HCT116 (cell line): ENCODE measurements at regions not wholly inside any gene's neighbourhood (a gene's known extent, or its start where the extent isn't known, plus 50 kb on each side); places are given as distances from the start of the nearest gene placed in this dataset.

Experiments
- ATAC-seq: fragments of 200-7000 bp; cut with Tn5 transposase; 2 replicates; pipeline ENCODE4 v1.9.1; 2020; ENCODE audit warnings: mild to moderate bottlenecking, moderate library complexity
- BruUV-seq: library from RNA; stranded (reverse); fragments of 400-500 nt; replicated peaks from 2 replicates; lab custom pipeline; 2021; lab: Mats Ljungman, UMichigan
- CTCF ChIA-PET: fragments of 300-600 bp; sonication (Branson Sonifier 250); formaldehyde crosslinking; loops from one replicate; lab custom pipeline; 2021; ENCODE audit warnings: antibody characterized with exemption; lab: Charles Lee
- POLR2A ChIA-PET: fragments of 300-600, 350-600 bp; sonication (Branson Sonifier 250); formaldehyde crosslinking; loops from one replicate; lab custom pipeline; 2021; ENCODE audit warnings: antibody characterized with exemption; lab: Charles Lee
- RAD21 ChIA-PET, 2 experiments: fragments of 300-600 bp; sonication (Branson Sonifier 250); formaldehyde crosslinking; loops; one replicate each; lab custom pipeline; 2023; ENCODE audit warnings: low total read pairs in 2 of 2; ENCODE audit not compliant: uncharacterized antibody in 2 of 2, unreplicated experiment in 2 of 2, low non-redundant PET in 1 of 2; lab: Charles Lee
- DNase-seq: peaks from one replicate; pipeline ENCODE4 v3.0.0-alpha.2; 2010; ENCODE audit warnings: low read depth, low spot score
- H2AFZ ChIP-seq: fragments of 200-600 bp; shearing (Covaris generic), sonication (generic); 2 replicates; pipeline ENCODE4 v1.6.1; 2017; ENCODE audit warnings: low read depth, mixed run types, mixed read lengths, antibody characterized with exemption, low read length; ENCODE audit not compliant: poor library complexity, severe bottlenecking
- H3K27ac ChIP-seq: 2 replicates; pipeline ENCODE4 v1.5.1; 2012; ENCODE audit warnings: low read depth, low read length
- H3K27me3 ChIP-seq: fragments of 200-600 bp; sonication (generic); 2 replicates; pipeline ENCODE4 v1.6.1; 2016; ENCODE audit warnings: mixed run types, low read length, mixed read lengths; ENCODE audit not compliant: insufficient read depth
- H3K36me3 ChIP-seq, 2 experiments: fragments of 200-500 bp in 1 of 2; fragments of 200-600 bp in 1 of 2; sonication (Bioruptor generic) in 1 of 2; sonication (generic) in 1 of 2; 2 replicates each; pipeline versions ENCODE4 v1.5.1 to v1.6.1; 2014 to 2016; ENCODE audit warnings: low read length in 2 of 2, inconsistent platforms in 1 of 2, mixed read lengths in 1 of 2, mixed run types in 1 of 2; ENCODE audit not compliant: insufficient read depth in 2 of 2, control insufficient read depth in 1 of 2
- H3K4me1 ChIP-seq, 2 experiments: fragments of 200-600 bp in 1 of 2; sonication (generic) in 1 of 2; 2 replicates each; pipeline versions ENCODE4 v1.5.1 to v1.6.1; 2012 to 2017; ENCODE audit warnings: low read length in 2 of 2, inconsistent platforms in 1 of 2, mild to moderate bottlenecking in 1 of 2, mixed read lengths in 1 of 2, mixed run types in 1 of 2, moderate library complexity in 1 of 2; ENCODE audit not compliant: insufficient read depth in 2 of 2, control insufficient read depth in 1 of 2
- H3K4me2 ChIP-seq: fragments of 200-600 bp; sonication (generic); 2 replicates; pipeline ENCODE4 v1.6.1; 2017; ENCODE audit warnings: mixed run types, low read length, mixed read lengths
- H3K4me3 ChIP-seq, 2 experiments: fragments of 200-600 bp in 1 of 2; sonication (generic) in 1 of 2; replicated peaks in 1 of 2; 2 replicates each; pipeline ENCODE4 v1.5.1; 2011 to 2016; ENCODE audit warnings: low read length in 2 of 2, control low read depth in 1 of 2, low read depth in 1 of 2, mild to moderate bottlenecking in 1 of 2, mixed read lengths in 1 of 2, mixed run types in 1 of 2
- H3K79me2 ChIP-seq: fragments of 200-600 bp; sonication (generic); 2 replicates; pipeline ENCODE4 v1.6.1; 2017; ENCODE audit warnings: mild to moderate bottlenecking, mixed run types, low read length, moderate library complexity, mixed read lengths; ENCODE audit not compliant: insufficient read depth
- H3K9ac ChIP-seq: fragments of 200-600 bp; sonication (generic); 2 replicates; pipeline ENCODE4 v1.6.1; 2016; ENCODE audit warnings: low read length, mixed read lengths
- H3K9me2 ChIP-seq: fragments of 200-600 bp; sonication (generic), shearing (Covaris generic); 2 replicates; pipeline ENCODE4 v1.6.1; 2017; ENCODE audit warnings: mixed run types, mild to moderate bottlenecking, moderate library complexity; ENCODE audit not compliant: insufficient read depth
- H3K9me3 ChIP-seq, 2 experiments: fragments of 200-500 bp in 1 of 2; fragments of 200-600 bp in 1 of 2; sonication (Bioruptor generic) in 1 of 2; sonication (generic) in 1 of 2; 2 replicates each; pipeline ENCODE4 v1.6.1; 2014 to 2017; ENCODE audit warnings: low read length in 2 of 2, mixed read lengths in 2 of 2, inconsistent platforms in 1 of 2, low read depth in 1 of 2, mild to moderate bottlenecking in 1 of 2, mixed run types in 1 of 2, moderate library complexity in 1 of 2; ENCODE audit not compliant: control insufficient read depth in 1 of 2, insufficient read depth in 1 of 2
- H4K20me1 ChIP-seq: fragments of 200-600 bp; sonication (generic), shearing (Covaris generic); 2 replicates; pipeline ENCODE4 v1.6.1; 2017; ENCODE audit warnings: mixed run types, mild to moderate bottlenecking, moderate library complexity; ENCODE audit not compliant: insufficient read depth
- CBX3 ChIP-seq: IDR thresholded peaks from 2 replicates; pipeline ENCODE4 v1.6.1; 2012; ENCODE audit warnings: low read depth
- CEBPB ChIP-seq: IDR thresholded peaks from 2 replicates; pipeline ENCODE4 v1.6.1; 2012; ENCODE audit warnings: low read depth
- CTCF ChIP-seq, 3 experiments: fragments of 200-600 bp in 1 of 3; sonication (generic) in 1 of 3; IDR thresholded peaks in 2 of 3; conservative IDR thresholded peaks in 1 of 3; 2 replicates each; pipeline ENCODE4 v1.5.1; 2012 to 2017; ENCODE audit warnings: low read depth in 2 of 3, low read length in 2 of 3, antibody characterized with exemption in 1 of 3, borderline replicate concordance in 1 of 3, control low read depth in 1 of 3, mild to moderate bottlenecking in 1 of 3, mixed read lengths in 1 of 3, mixed run types in 1 of 3, moderate library complexity in 1 of 3; ENCODE audit not compliant: insufficient read depth in 1 of 3
- EGR1 ChIP-seq: IDR thresholded peaks from 2 replicates; pipeline ENCODE4 v1.6.1; 2012; ENCODE audit warnings: low read depth
- EZH2 ChIP-seq: fragments of 200-600 bp; sonication (generic); IDR thresholded peaks from 2 replicates; pipeline ENCODE4 v1.6.1; 2017; ENCODE audit warnings: antibody characterized with exemption, mixed run types
- EZH2phosphoT487 ChIP-seq: fragments of 200-600 bp; IDR thresholded peaks from 2 replicates; pipeline ENCODE4 v1.6.1; 2018; ENCODE audit warnings: antibody characterized with exemption, borderline replicate concordance
- FOSL1 ChIP-seq: IDR thresholded peaks from 2 replicates; pipeline ENCODE4 v1.6.1; 2012; ENCODE audit warnings: low read depth
- JUND ChIP-seq: IDR thresholded peaks from 2 replicates; pipeline ENCODE4 v1.6.1; 2012
- POLR2A ChIP-seq: IDR thresholded peaks from 2 replicates; pipeline ENCODE4 v1.7.0; 2011; ENCODE audit warnings: borderline replicate concordance; ENCODE audit not compliant: insufficient read depth, insufficient read length; ENCODE audit errors: extremely low read depth
- POLR2AphosphoS5 ChIP-seq: IDR thresholded peaks from 2 replicates; pipeline ENCODE4 v1.6.1; 2011; ENCODE audit warnings: mild to moderate bottlenecking, low read depth, low read length, moderate library complexity
- RAD21 ChIP-seq: IDR thresholded peaks from 2 replicates; pipeline ENCODE4 v1.6.1; 2012; ENCODE audit warnings: low read depth, mild to moderate bottlenecking
- SP1 ChIP-seq: IDR thresholded peaks from 2 replicates; pipeline ENCODE4 v1.6.1; 2012; ENCODE audit warnings: low read depth
- YY1 ChIP-seq: IDR thresholded peaks from 2 replicates; pipeline ENCODE4 v1.6.1; 2011; ENCODE audit warnings: low read length, low read depth, moderate library complexity, mild to moderate bottlenecking; ENCODE audit not compliant: insufficient replicate concordance; ENCODE audit errors: extremely low read depth
- ZBTB33 ChIP-seq: IDR thresholded peaks from 2 replicates; pipeline ENCODE4 v1.6.1; 2011; ENCODE audit warnings: mild to moderate bottlenecking, low read length, moderate library complexity; ENCODE audit not compliant: insufficient replicate concordance; ENCODE audit errors: extremely low read depth
- ZFX ChIP-seq: fragments of 450-650 bp; IDR thresholded peaks from 2 replicates; pipeline ENCODE4 v1.6.1; 2017
- ZNF274 ChIP-seq: fragments of 200-500 bp; sonication (Bioruptor generic); IDR thresholded peaks from 2 replicates; pipeline ENCODE4 v1.6.1; 2014; ENCODE audit warnings: mild to moderate bottlenecking, low read depth, low read length, inconsistent platforms
- intact Hi-C: fragments of 100-400 bp; cut with micrococcal nuclease; formaldehyde crosslinking; loops from 2 replicates; pipeline ENCODE4 v1.10.0; 2022
- TF ChIP-seq, protein P1 (sequence below): IDR thresholded peaks from 2 replicates; pipeline ENCODE4 v1.6.1; 2012
- TF ChIP-seq, protein P2 (sequence below): IDR thresholded peaks from 2 replicates; pipeline ENCODE4 v1.6.1; 2012; ENCODE audit warnings: low read depth

DNA sequence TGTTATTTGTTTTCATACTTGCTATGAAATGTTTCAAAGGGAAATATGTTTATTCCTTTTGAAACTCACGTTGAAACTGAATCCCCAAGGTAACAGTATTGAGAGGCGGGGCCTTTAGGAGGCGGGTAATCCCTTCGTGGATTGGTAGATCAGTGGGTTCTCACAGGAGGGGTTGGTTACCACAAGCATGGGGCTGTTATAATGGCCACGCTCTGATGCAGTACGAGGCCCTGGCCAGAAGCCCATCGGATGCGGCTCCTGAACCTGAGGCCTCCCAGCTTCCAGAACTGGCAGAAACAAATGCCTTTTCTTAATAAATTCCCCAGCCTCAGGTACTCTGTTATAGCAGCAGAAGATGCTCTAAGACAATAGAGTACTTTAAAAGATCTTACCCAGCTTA, 135.7 kb downstream of the ASB1 start:
- H2AFZ ChIP-seq, result no peak overlapping the region
- H3K9me2 ChIP-seq, result no peaks in the 10 kb centered on the region
- H3K27me3 ChIP-seq, result no peaks in the 10 kb centered on the region
- no peak overlapping the region for H3K9ac ChIP-seq
- ATAC-seq (no peak), DNase-seq (no peak)
- CTCF ChIA-PET, result no interaction called here
- H3K4me1 ChIP-seq, result peaks cover 0 to 7% of the 10 kb centered on the region in 2 experiments; a peak in 1 of 4 replicates
- no TSS peak for BruUV-seq
- no peaks in the 10 kb centered on the region for H3K36me3 ChIP-seq
- no peaks in the 10 kb centered on the region for H3K9me3 ChIP-seq
- no peaks in the 10 kb centered on the region for H3K79me2 ChIP-seq
- no peak overlapping the region for H3K4me3 ChIP-seq
- intact Hi-C loops, result no loop called here
- H3K4me2 ChIP-seq, result no peak overlapping the region
- RAD21 ChIA-PET, result no interaction called here
- no peaks in the 10 kb centered on the region for H4K20me1 ChIP-seq
- TF ChIP-seq ZBTB33 (no peak), EZH2phosphoT487 (no peak), JUND (no peak), YY1 (no peak), CTCF (IDR thresholded peaks at IDR 0.05 in 2 of 3, conservative IDR thresholded peaks at IDR 0.05 in 1 of 3; ENCODE audit: borderline replicate concordance in 1 of 3, insufficient read depth in 1 of 3, low read depth in 2 of 3, low read length in 2 of 3) (no peak), ZNF274 (no peak), POLR2A (no peak), SP1 (no peak), EZH2 (no peak), RAD21 (no peak), POLR2AphosphoS5 (no peak), CEBPB (no peak), CBX3 (no peak), ZFX (no peak), FOSL1 (no peak), EGR1 (no peak)
- TF ChIP-seq, protein P1, sequence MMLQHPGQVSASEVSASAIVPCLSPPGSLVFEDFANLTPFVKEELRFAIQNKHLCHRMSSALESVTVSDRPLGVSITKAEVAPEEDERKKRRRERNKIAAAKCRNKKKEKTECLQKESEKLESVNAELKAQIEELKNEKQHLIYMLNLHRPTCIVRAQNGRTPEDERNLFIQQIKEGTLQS, result no peak
- TF ChIP-seq, protein P2, sequence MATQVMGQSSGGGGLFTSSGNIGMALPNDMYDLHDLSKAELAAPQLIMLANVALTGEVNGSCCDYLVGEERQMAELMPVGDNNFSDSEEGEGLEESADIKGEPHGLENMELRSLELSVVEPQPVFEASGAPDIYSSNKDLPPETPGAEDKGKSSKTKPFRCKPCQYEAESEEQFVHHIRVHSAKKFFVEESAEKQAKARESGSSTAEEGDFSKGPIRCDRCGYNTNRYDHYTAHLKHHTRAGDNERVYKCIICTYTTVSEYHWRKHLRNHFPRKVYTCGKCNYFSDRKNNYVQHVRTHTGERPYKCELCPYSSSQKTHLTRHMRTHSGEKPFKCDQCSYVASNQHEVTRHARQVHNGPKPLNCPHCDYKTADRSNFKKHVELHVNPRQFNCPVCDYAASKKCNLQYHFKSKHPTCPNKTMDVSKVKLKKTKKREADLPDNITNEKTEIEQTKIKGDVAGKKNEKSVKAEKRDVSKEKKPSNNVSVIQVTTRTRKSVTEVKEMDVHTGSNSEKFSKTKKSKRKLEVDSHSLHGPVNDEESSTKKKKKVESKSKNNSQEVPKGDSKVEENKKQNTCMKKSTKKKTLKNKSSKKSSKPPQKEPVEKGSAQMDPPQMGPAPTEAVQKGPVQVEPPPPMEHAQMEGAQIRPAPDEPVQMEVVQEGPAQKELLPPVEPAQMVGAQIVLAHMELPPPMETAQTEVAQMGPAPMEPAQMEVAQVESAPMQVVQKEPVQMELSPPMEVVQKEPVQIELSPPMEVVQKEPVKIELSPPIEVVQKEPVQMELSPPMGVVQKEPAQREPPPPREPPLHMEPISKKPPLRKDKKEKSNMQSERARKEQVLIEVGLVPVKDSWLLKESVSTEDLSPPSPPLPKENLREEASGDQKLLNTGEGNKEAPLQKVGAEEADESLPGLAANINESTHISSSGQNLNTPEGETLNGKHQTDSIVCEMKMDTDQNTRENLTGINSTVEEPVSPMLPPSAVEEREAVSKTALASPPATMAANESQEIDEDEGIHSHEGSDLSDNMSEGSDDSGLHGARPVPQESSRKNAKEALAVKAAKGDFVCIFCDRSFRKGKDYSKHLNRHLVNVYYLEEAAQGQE, result no peak
- no peak overlapping the region for H3K27ac ChIP-seq
- POLR2A ChIA-PET, result no interaction called here
